ENCODE measurements at regions not wholly inside any gene's neighbourhood (a gene's known extent, or its start where the extent isn't known, plus 50 kb on each side); places are given as distances from the start of the nearest gene placed in this dataset.
"Not testable (repeated sequence)": the region's sequence is repeated elsewhere in the genome, so short reads cannot be mapped to it uniquely, and the experiment has no call there.

DNA sequence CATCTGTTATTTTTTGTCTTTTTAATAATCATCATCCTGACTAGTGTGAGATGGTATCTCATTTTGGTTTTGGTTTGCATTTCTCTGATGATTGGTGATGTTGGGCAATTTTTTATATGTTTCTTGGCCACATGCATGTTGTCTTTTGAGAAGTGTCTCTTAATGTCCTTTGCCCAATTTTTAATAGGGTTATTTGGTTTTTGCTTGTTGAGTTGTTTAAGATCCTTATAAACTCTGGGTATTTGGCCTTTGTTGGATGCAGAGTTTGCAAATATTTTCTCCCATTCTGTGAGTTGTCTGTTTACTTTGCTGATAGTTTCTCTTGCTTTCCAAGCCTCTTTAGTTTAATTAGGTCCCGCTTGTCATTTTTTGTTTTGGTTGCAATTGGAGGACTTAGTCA, 152.1 kb upstream of the MED14 start:
- no peak for DNase-seq (ENCODE audit: low read depth)
- TF ChIP-seq, protein P1, sequence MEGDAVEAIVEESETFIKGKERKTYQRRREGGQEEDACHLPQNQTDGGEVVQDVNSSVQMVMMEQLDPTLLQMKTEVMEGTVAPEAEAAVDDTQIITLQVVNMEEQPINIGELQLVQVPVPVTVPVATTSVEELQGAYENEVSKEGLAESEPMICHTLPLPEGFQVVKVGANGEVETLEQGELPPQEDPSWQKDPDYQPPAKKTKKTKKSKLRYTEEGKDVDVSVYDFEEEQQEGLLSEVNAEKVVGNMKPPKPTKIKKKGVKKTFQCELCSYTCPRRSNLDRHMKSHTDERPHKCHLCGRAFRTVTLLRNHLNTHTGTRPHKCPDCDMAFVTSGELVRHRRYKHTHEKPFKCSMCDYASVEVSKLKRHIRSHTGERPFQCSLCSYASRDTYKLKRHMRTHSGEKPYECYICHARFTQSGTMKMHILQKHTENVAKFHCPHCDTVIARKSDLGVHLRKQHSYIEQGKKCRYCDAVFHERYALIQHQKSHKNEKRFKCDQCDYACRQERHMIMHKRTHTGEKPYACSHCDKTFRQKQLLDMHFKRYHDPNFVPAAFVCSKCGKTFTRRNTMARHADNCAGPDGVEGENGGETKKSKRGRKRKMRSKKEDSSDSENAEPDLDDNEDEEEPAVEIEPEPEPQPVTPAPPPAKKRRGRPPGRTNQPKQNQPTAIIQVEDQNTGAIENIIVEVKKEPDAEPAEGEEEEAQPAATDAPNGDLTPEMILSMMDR (IDR thresholded peaks at IDR 0.05; ENCODE audit: low read depth, low read length): no peak
- TF ChIP-seq POLR2A (IDR thresholded peaks at IDR 0.05; ENCODE audit: extremely low read depth, insufficient read length) (no peak), MYC (IDR thresholded peaks at IDR 0.05; ENCODE audit: low read depth, low read length) (no peak)
- TF ChIP-seq, protein P2, sequence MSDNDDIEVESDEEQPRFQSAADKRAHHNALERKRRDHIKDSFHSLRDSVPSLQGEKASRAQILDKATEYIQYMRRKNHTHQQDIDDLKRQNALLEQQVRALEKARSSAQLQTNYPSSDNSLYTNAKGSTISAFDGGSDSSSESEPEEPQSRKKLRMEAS (IDR thresholded peaks at IDR 0.05; ENCODE audit: low read depth, low read length): no peak
- H3K4me3 ChIP-seq (ENCODE audit: low read depth, low read length): no peak overlapping the region

DNA sequence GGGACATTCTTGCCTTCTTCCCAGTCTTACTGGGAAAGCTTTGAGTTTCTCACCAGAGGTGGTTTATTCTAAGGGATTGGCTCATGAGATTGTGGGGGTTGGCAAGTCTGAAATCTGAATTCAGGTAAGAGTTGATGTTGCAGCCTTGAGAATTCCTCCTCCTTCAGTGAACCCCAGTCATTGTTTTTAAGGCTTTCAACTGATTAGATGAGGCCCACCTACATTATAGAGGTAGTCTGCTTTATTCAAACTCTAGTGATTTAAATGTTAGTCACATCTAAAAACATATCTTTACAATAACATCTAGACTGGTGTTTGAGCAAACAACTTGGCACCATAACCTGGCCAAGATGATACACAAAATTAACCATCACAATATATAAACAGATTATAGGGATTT, 156.5 kb upstream of the MED14 start:
- no peak for TF ChIP-seq MYC (IDR thresholded peaks at IDR 0.05; ENCODE audit: low read depth, low read length)
- no peak for TF ChIP-seq POLR2A (IDR thresholded peaks at IDR 0.05; ENCODE audit: extremely low read depth, insufficient read length)
- TF ChIP-seq, protein P2 (IDR thresholded peaks at IDR 0.05; ENCODE audit: low read depth, low read length): no peak
- TF ChIP-seq, protein P1 (IDR thresholded peaks at IDR 0.05; ENCODE audit: low read depth, low read length): no peak
- no peak overlapping the region for H3K4me3 ChIP-seq (ENCODE audit: low read depth, low read length)
- DNase-seq (ENCODE audit: low read depth): no peak

DNA sequence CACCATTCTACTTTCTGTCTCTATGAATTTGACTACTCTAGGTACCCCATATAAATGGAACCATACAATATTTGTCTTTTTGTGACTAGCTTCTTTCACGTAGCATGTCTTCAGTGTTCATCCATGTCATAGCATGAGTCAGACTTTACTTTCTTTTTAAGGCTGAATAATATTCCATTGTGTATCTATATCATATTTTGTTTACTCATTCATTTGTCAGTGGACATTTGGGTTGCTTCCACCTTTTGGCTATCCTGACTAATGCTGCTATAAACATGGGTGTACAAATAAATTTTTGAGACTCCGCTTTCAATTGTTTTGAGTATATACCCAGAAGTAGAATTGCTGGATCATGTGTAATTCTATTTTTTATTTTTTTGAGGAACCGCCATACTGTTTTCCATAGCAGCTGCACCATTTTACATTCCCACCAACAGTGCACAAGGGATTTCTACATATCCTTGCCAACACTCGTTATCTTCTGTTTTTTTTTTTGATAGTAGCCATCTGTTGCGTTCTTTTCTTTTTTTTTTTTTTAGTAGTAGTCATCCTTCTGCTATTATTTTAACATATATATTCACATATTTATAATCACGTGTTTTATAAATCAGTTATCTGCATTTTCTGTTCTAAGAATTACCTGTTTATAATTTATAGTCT, 158.0 kb upstream of the MED14 start:
- no peak for TF ChIP-seq MYC (IDR thresholded peaks at IDR 0.05; ENCODE audit: low read depth, low read length)
- TF ChIP-seq POLR2A (IDR thresholded peaks at IDR 0.05; ENCODE audit: extremely low read depth, insufficient read length): no peak
- TF ChIP-seq, protein P2 (IDR thresholded peaks at IDR 0.05; ENCODE audit: low read depth, low read length): no peak
- TF ChIP-seq, protein P1 (IDR thresholded peaks at IDR 0.05; ENCODE audit: low read depth, low read length): no peak
- no peak for DNase-seq (ENCODE audit: low read depth)
- no peak overlapping the region for H3K4me3 ChIP-seq (ENCODE audit: low read depth, low read length)

DNA sequence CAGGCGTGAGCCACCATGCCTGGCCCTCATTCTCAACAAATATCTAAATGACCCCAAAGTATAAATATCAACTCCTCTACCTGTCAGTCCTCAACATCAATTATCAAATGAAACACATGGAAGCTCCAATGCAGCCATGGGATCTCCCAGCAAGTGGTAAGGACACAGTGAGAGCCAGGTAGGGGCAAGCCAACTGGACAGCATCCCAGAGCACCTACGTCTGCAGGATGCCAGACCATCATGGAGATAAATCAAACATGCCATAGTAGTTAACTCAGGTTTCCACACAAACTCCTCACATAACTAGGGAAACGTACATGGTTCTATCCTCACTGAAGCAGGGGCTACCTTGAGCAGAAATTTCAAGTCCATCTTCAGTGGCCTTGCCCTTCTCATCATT, 159.9 kb upstream of the MED14 start:
- TF ChIP-seq MYC (IDR thresholded peaks at IDR 0.05; ENCODE audit: low read depth, low read length) (no peak), POLR2A (IDR thresholded peaks at IDR 0.05; ENCODE audit: extremely low read depth, insufficient read length) (no peak)
- TF ChIP-seq, protein P2 (IDR thresholded peaks at IDR 0.05; ENCODE audit: low read depth, low read length): no peak
- TF ChIP-seq, protein P1 (IDR thresholded peaks at IDR 0.05; ENCODE audit: low read depth, low read length): no peak
- H3K4me3 ChIP-seq (ENCODE audit: low read depth, low read length): no peak overlapping the region
- no peak for DNase-seq (ENCODE audit: low read depth)

DNA sequence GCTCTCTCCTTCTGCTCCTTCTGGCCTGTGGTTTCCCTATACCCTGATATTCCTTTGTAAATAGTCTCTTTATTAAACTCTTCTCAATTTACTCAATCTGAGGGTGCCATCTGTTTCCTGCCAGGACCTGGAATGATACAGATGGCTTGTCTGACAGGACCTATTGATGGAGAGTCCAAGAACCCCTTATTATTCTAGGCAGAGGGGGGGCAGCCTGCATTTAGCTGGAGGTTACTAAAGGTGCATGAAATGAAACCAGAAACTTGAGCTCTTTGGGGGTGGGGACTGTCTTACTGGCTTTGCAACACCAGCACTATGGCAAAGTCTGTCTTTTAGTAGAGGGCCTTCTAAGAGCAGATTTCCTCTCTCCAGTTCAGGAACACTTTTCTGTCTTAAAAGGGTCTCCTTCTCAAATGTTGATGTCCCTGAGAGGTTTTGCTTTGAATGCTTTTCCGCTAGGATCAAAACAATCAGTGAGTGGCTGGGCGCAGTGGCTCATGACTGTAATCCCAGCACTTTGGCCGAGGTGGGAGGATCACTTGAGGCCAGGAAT, 162.5 kb upstream of the MED14 start:
- H3K4me3 ChIP-seq (ENCODE audit: low read depth, low read length): no peak overlapping the region
- no peak for DNase-seq (ENCODE audit: low read depth)
- TF ChIP-seq, protein P2 (IDR thresholded peaks at IDR 0.05; ENCODE audit: low read depth, low read length): no peak
- TF ChIP-seq, protein P1 (IDR thresholded peaks at IDR 0.05; ENCODE audit: low read depth, low read length): no peak
- TF ChIP-seq MYC (IDR thresholded peaks at IDR 0.05; ENCODE audit: low read depth, low read length) (no peak), POLR2A (IDR thresholded peaks at IDR 0.05; ENCODE audit: extremely low read depth, insufficient read length) (no peak)

DNA sequence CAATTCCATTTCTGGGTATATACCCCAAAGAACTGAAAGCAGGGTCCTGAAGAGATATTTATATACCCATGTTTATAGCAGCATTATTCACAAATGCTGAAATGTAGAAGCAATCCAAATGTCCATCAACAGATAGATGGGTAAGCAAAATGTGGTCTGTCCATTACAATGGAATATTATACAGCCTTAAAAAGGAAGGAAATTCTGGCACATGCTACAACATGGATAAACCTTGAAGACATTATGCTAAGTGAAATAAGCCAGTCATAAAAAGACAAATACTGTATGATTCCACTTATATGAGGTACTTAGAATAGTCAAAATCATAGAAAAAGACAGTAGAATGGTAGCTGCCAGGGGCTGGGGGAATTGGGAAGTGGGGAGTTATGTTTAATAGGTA, 169.4 kb upstream of the MED14 start:
- DNase-seq (ENCODE audit: low read depth); H3K4me3 ChIP-seq (ENCODE audit: low read depth, low read length): not testable (repeated sequence)

Data from NB4 (cell line).